GM12878 (cell line): ENCODE measurements at regions not wholly inside any gene's neighbourhood (a gene's known extent, or its start where the extent isn't known, plus 50 kb on each side); places are given as distances from the start of the nearest gene placed in this dataset.

ENCODE experiments used
- CBX3 ChIP-seq: fragments of 200-600 bp; sonication (generic); IDR thresholded peaks from 2 replicates; pipeline ENCODE4 v1.6.1; 2016; ENCODE audit warnings: low read depth, borderline replicate concordance
- GABPA ChIP-seq: IDR thresholded peaks from 2 replicates; pipeline ENCODE4 v1.6.1; 2014; ENCODE audit warnings: antibody characterized with exemption, low read depth, mild to moderate bottlenecking, inconsistent platforms
- HDAC2 ChIP-seq: fragments of 200-600 bp; sonication (generic); IDR thresholded peaks from 2 replicates; pipeline ENCODE4 v1.6.1; 2017
- NRF1 ChIP-seq: conservative IDR thresholded peaks from 2 replicates; pipeline ENCODE4 v1.6.1; 2011; ENCODE audit warnings: mild to moderate bottlenecking, low read depth, low read length, improper control_type of control experiment
- POLR2AphosphoS5 ChIP-seq: IDR thresholded peaks from 2 replicates; pipeline ENCODE4 v1.6.1; 2011; ENCODE audit warnings: mild to moderate bottlenecking, low read length, inconsistent platforms
- SMC3 ChIP-seq: IDR thresholded peaks from 2 replicates; pipeline ENCODE4 v1.6.1; 2011; ENCODE audit warnings: low read length, improper control_type of control experiment, borderline replicate concordance
- TCF12 ChIP-seq: IDR thresholded peaks from 2 replicates; pipeline ENCODE4 v1.6.1; 2011; ENCODE audit warnings: low read depth, mild to moderate bottlenecking, low read length
- TCF3 ChIP-seq: IDR thresholded peaks from 2 replicates; pipeline ENCODE4 v1.6.1; 2012; ENCODE audit warnings: low read depth, mild to moderate bottlenecking, low read length, borderline replicate concordance; ENCODE audit not compliant: insufficient read depth
- TF ChIP-seq, protein P1 (sequence below): IDR thresholded peaks from 2 replicates; pipeline ENCODE4 v1.6.1; 2012; ENCODE audit warnings: mild to moderate bottlenecking, low read depth, low read length
- TF ChIP-seq, protein P2 (sequence below), 3 experiments: IDR thresholded peaks in 2 of 3; conservative IDR thresholded peaks in 1 of 3; 2 replicates each; pipeline ENCODE4 v1.5.1; 2011; ENCODE audit warnings: low read depth in 3 of 3, low read length in 3 of 3, mild to moderate bottlenecking in 3 of 3, control low read depth in 2 of 3, moderate library complexity in 2 of 3, inconsistent platforms in 1 of 3, mixed read lengths in 1 of 3; ENCODE audit not compliant: control insufficient read depth in 2 of 3, insufficient read depth in 1 of 3; ENCODE audit errors: extremely low read depth in 1 of 3

DNA sequence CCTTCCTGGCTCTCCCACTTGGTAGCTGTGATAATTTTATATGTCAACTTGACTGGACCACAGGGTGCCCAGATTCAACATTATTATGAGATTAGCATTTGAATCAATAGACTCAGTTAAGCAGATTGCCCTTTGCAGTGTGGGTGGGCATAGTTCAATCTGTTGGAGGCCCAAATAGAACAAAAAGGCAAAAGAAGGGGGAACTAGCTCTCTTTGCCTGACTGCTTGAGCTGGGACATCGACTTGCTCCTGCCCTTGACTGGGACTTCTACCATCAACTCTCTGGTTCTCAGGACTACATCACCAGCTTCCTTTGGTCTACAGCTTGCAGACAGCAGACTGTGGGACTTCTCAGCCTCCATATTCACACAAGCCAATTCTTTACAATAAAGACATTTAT is 1189.2 kb downstream of the BCL11B start:
- TF ChIP-seq, protein P1, sequence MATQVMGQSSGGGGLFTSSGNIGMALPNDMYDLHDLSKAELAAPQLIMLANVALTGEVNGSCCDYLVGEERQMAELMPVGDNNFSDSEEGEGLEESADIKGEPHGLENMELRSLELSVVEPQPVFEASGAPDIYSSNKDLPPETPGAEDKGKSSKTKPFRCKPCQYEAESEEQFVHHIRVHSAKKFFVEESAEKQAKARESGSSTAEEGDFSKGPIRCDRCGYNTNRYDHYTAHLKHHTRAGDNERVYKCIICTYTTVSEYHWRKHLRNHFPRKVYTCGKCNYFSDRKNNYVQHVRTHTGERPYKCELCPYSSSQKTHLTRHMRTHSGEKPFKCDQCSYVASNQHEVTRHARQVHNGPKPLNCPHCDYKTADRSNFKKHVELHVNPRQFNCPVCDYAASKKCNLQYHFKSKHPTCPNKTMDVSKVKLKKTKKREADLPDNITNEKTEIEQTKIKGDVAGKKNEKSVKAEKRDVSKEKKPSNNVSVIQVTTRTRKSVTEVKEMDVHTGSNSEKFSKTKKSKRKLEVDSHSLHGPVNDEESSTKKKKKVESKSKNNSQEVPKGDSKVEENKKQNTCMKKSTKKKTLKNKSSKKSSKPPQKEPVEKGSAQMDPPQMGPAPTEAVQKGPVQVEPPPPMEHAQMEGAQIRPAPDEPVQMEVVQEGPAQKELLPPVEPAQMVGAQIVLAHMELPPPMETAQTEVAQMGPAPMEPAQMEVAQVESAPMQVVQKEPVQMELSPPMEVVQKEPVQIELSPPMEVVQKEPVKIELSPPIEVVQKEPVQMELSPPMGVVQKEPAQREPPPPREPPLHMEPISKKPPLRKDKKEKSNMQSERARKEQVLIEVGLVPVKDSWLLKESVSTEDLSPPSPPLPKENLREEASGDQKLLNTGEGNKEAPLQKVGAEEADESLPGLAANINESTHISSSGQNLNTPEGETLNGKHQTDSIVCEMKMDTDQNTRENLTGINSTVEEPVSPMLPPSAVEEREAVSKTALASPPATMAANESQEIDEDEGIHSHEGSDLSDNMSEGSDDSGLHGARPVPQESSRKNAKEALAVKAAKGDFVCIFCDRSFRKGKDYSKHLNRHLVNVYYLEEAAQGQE = no peak
- no peak for TF ChIP-seq POLR2AphosphoS5
- TF ChIP-seq, protein P2, sequence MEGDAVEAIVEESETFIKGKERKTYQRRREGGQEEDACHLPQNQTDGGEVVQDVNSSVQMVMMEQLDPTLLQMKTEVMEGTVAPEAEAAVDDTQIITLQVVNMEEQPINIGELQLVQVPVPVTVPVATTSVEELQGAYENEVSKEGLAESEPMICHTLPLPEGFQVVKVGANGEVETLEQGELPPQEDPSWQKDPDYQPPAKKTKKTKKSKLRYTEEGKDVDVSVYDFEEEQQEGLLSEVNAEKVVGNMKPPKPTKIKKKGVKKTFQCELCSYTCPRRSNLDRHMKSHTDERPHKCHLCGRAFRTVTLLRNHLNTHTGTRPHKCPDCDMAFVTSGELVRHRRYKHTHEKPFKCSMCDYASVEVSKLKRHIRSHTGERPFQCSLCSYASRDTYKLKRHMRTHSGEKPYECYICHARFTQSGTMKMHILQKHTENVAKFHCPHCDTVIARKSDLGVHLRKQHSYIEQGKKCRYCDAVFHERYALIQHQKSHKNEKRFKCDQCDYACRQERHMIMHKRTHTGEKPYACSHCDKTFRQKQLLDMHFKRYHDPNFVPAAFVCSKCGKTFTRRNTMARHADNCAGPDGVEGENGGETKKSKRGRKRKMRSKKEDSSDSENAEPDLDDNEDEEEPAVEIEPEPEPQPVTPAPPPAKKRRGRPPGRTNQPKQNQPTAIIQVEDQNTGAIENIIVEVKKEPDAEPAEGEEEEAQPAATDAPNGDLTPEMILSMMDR (IDR thresholded peaks at IDR 0.05 in 2 of 3, conservative IDR thresholded peaks at IDR 0.05 in 1 of 3; ENCODE audit: control insufficient read depth in 2 of 3, extremely low read depth in 1 of 3, insufficient read depth in 1 of 3, low read depth in 3 of 3, low read length in 3 of 3) = no peak
- no peak for TF ChIP-seq HDAC2
- TF ChIP-seq TCF12 = no peak
- no peak for TF ChIP-seq CBX3
- no peak for TF ChIP-seq GABPA
- no peak for TF ChIP-seq NRF1
- TF ChIP-seq SMC3 = no peak
- TF ChIP-seq TCF3 = no peak
